SU-DHL-6 (cell line): ENCODE measurements at regions not wholly inside any gene's neighbourhood (a gene's known extent, or its start where the extent isn't known, plus 50 kb on each side); places are given as distances from the start of the nearest gene placed in this dataset.
"Not testable (repeated sequence)": the region's sequence is repeated elsewhere in the genome, so short reads cannot be mapped to it uniquely, and the experiment has no call there.

Source experiments
- EZH2phosphoT487 ChIP-seq: fragments of 200-600 bp; sonication (generic), shearing (Covaris generic); conservative IDR thresholded peaks from 2 replicates; pipeline ENCODE4 v1.6.1; 2018; ENCODE audit warnings: mild to moderate bottlenecking, antibody characterized with exemption, low read length, moderate library complexity, mixed read lengths
- TF ChIP-seq, protein P1 (sequence below): fragments of 200-600 bp; sonication (generic); IDR thresholded peaks from one replicate; pipeline ENCODE4 v1.5.1; 2017; ENCODE audit warnings: antibody characterized with exemption, mild to moderate bottlenecking, low read length, moderate library complexity; ENCODE audit not compliant: insufficient read depth, poor library complexity, severe bottlenecking

DNA sequence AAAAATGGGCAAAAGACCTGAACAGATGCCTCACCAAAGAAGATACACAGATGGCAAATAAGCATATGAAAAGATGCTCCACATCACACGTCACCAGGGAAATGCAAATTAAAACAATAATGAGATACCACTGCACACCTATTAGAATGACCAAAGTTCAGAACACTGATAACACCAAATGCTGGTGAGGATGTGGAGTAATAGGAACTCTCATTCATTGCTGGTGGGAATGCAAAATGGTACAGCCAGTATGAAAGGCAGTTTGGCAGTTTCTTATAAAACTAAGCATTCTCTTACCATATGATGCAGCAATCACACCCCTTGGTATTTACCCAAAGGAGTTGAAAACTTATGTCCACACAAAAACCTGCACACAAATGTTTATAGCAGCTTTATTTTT, 63.6 kb upstream of the PARD3 start:
- TF ChIP-seq, protein P1, sequence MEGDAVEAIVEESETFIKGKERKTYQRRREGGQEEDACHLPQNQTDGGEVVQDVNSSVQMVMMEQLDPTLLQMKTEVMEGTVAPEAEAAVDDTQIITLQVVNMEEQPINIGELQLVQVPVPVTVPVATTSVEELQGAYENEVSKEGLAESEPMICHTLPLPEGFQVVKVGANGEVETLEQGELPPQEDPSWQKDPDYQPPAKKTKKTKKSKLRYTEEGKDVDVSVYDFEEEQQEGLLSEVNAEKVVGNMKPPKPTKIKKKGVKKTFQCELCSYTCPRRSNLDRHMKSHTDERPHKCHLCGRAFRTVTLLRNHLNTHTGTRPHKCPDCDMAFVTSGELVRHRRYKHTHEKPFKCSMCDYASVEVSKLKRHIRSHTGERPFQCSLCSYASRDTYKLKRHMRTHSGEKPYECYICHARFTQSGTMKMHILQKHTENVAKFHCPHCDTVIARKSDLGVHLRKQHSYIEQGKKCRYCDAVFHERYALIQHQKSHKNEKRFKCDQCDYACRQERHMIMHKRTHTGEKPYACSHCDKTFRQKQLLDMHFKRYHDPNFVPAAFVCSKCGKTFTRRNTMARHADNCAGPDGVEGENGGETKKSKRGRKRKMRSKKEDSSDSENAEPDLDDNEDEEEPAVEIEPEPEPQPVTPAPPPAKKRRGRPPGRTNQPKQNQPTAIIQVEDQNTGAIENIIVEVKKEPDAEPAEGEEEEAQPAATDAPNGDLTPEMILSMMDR, result not testable (repeated sequence)
- TF ChIP-seq EZH2phosphoT487, result not testable (repeated sequence)
